SK-N-SH treated with all-trans-retinoic acid at 6 μM for 48 hours (cell line): ENCODE measurements at regions not wholly inside any gene's neighbourhood (a gene's known extent, or its start where the extent isn't known, plus 50 kb on each side); places are given as distances from the start of the nearest gene placed in this dataset.

Experiments used
- ATAC-seq: fragments of 200-7000 bp; cut with Tn5 transposase; 3 replicates; pipeline ENCODE4 v1.9.1; 2020; ENCODE audit warnings: mild to moderate bottlenecking, moderate library complexity
- ARNTL ChIP-seq: fragments of 450-650 bp; formaldehyde crosslinking; IDR thresholded peaks from 2 replicates; pipeline ENCODE4 v1.5.0; 2020; ENCODE audit warnings: low read depth, mild to moderate bottlenecking, moderate library complexity, borderline replicate concordance
- CSDC2 ChIP-seq: fragments of 250-450 bp; sonication (Bioruptor Pico); IDR thresholded peaks from 2 replicates; pipeline ENCODE4 v1.5.0; 2020; ENCODE audit warnings: mild to moderate bottlenecking, moderate library complexity
- CSRNP3 ChIP-seq: fragments of 250-450 bp; sonication (Bioruptor Pico); IDR thresholded peaks from 2 replicates; pipeline ENCODE4 v1.5.1; 2021; ENCODE audit warnings: mild to moderate bottlenecking, moderate library complexity
- ESRRG ChIP-seq: fragments of 250-450 bp; sonication (Bioruptor Pico); IDR thresholded peaks from 2 replicates; pipeline ENCODE4 v1.6.1; 2021; ENCODE audit warnings: mild to moderate bottlenecking
- GLIS3 ChIP-seq: fragments of 250-450 bp; sonication (Bioruptor Pico); IDR thresholded peaks from 2 replicates; pipeline ENCODE4 v1.5.0; 2020; ENCODE audit warnings: mild to moderate bottlenecking, moderate library complexity
- ISL1 ChIP-seq: fragments of 250-450 bp; sonication (Bioruptor Pico); IDR thresholded peaks from 2 replicates; pipeline ENCODE4 v2.1.2; 2022; ENCODE audit warnings: mild to moderate bottlenecking, moderate library complexity
- OSR1 ChIP-seq: fragments of 250-450 bp; sonication (Bioruptor Pico); IDR thresholded peaks from 2 replicates; pipeline ENCODE4 v1.8.0; 2022; ENCODE audit warnings: moderate library complexity, mild to moderate bottlenecking, inconsistent platforms
- PATZ1 ChIP-seq: fragments of 250-450 bp; sonication (Bioruptor Pico); IDR thresholded peaks from 2 replicates; pipeline ENCODE4 v1.8.0; 2020; ENCODE audit warnings: mild to moderate bottlenecking, moderate library complexity, borderline replicate concordance
- POU6F1 ChIP-seq: fragments of 250-450 bp; sonication (Bioruptor Pico); IDR thresholded peaks from 2 replicates; pipeline ENCODE4 v1.8.0; 2021; ENCODE audit warnings: low read depth, mild to moderate bottlenecking, moderate library complexity, borderline replicate concordance
- RARB ChIP-seq: fragments of 250-450 bp; sonication (Bioruptor Pico); IDR thresholded peaks from 2 replicates; pipeline ENCODE4 v1.8.0; 2021; ENCODE audit warnings: mild to moderate bottlenecking, moderate library complexity
- TCF4 ChIP-seq: fragments of 250-450 bp; sonication (Bioruptor Pico); IDR thresholded peaks from 2 replicates; pipeline ENCODE4 v1.8.0; 2021; ENCODE audit warnings: mild to moderate bottlenecking, moderate library complexity, borderline replicate concordance
- TSHZ2 ChIP-seq: fragments of 250-450 bp; sonication (Bioruptor Pico); IDR thresholded peaks from 2 replicates; pipeline ENCODE4 v1.5.0; 2020; ENCODE audit warnings: mild to moderate bottlenecking, moderate library complexity
- ZC3H10 ChIP-seq: fragments of 250-450 bp; sonication (Bioruptor Pico); IDR thresholded peaks from 2 replicates; pipeline ENCODE4 v1.5.1; 2021; ENCODE audit warnings: mild to moderate bottlenecking, moderate library complexity
- ZFP30 ChIP-seq: fragments of 450-650 bp; formaldehyde crosslinking; IDR thresholded peaks from 2 replicates; pipeline ENCODE4 v1.5.0; 2022; ENCODE audit warnings: mild to moderate bottlenecking, moderate library complexity
- ZNF565 ChIP-seq: fragments of 450-650 bp; formaldehyde crosslinking; conservative IDR thresholded peaks from 2 replicates; pipeline ENCODE4 v1.5.0; 2020; ENCODE audit warnings: low read depth, mild to moderate bottlenecking, moderate library complexity
- ZNF70 ChIP-seq: fragments of 450-650 bp; formaldehyde crosslinking; IDR thresholded peaks from 2 replicates; pipeline ENCODE4 v1.5.0; 2020; ENCODE audit warnings: mild to moderate bottlenecking, moderate library complexity
- ZNF8 ChIP-seq: fragments of 450-650 bp; formaldehyde crosslinking; IDR thresholded peaks from 2 replicates; pipeline ENCODE4 v1.5.0; 2020; ENCODE audit warnings: mild to moderate bottlenecking, moderate library complexity

- TF ChIP-seq ZNF8 (CRISPR knock-in tag) (no peak), ZNF70 (CRISPR knock-in tag) (no peak), CSDC2 (CRISPR knock-in tag) (no peak), CSRNP3 (CRISPR knock-in tag) (no peak), TCF4 (CRISPR knock-in tag) (no peak)
Measured at GRCh38 chr3:73808862-73809509, 184.2 kb upstream of the PDZRN3 start (continued).

- TF ChIP-seq OSR1 (CRISPR knock-in tag) = no peak
- no peak for TF ChIP-seq TCF4 (CRISPR knock-in tag)
- no peak for TF ChIP-seq GLIS3
- TF ChIP-seq CSDC2 (CRISPR knock-in tag) = no peak
- no peak for TF ChIP-seq PATZ1
- TF ChIP-seq ARNTL = no peak
- no peak for TF ChIP-seq ISL1
- no peak for TF ChIP-seq ZFP30 (CRISPR knock-in tag)
- no peak for TF ChIP-seq TSHZ2 (CRISPR knock-in tag)
- no peak for TF ChIP-seq ESRRG
- no peak for TF ChIP-seq POU6F1 (CRISPR knock-in tag)
- no peak for TF ChIP-seq CSRNP3 (CRISPR knock-in tag)
- TF ChIP-seq, all 23 proteins: peak for 0
- ATAC-seq = no peak
Measured at GRCh38 chr3:73805435-73805834, 180.7 kb upstream of the PDZRN3 start.

- TF ChIP-seq ZNF565 (no peak), CSRNP3 (CRISPR knock-in tag) (no peak), CSDC2 (CRISPR knock-in tag) (no peak), TCF4 (CRISPR knock-in tag) (no peak), RARB (no peak), OSR1 (CRISPR knock-in tag) (no peak), ESRRG (no peak), ZC3H10 (CRISPR knock-in tag) (no peak), ZNF8 (CRISPR knock-in tag) (no peak), ZFP30 (CRISPR knock-in tag) (no peak)
- ATAC-seq = no peak
Measured at GRCh38 chr3:73804204-73804603, 179.5 kb upstream of the PDZRN3 start.
